Lung (tissue), 11 donors: ENCODE measurements at regions not wholly inside any gene's neighbourhood (a gene's known extent, or its start where the extent isn't known, plus 50 kb on each side); places are given as distances from the start of the nearest gene placed in this dataset.
A peak's percentile ranks its signal among the peaks of the same experiment; 100 is the strongest.

Experiments used
- ATAC-seq: fragments of 200-7000 bp; cut with Tn5 transposase; one replicate; pipeline ENCODE4 v1.9.1; 2020; ENCODE audit warnings: moderate number of reproducible peaks; ENCODE audit not compliant: insufficient read depth, low FRiP score
- DNase-seq, 3 donors: peaks; one replicate each; pipeline ENCODE4 v3.0.0-alpha.2; 2013 to 2017
- H3K27ac ChIP-seq, 2 donors: one replicate each; pipeline ENCODE4 v1.5.1; 2013; ENCODE audit warnings: mild to moderate bottlenecking in 2 of 2, moderate library complexity in 2 of 2, control low read depth in 1 of 2, inconsistent platforms in 1 of 2, low read depth in 1 of 2, low read length in 1 of 2
- H3K27me3 ChIP-seq, 3 donors: one replicate each; pipeline ENCODE4 v1.5.1; 2013; ENCODE audit warnings: low read length in 2 of 3; ENCODE audit not compliant: control insufficient read depth in 3 of 3, insufficient read depth in 3 of 3
- H3K36me3 ChIP-seq, 4 donors: one replicate each; pipeline ENCODE4 v1.5.1; 2013; ENCODE audit warnings: low read length in 4 of 4, mild to moderate bottlenecking in 1 of 4, moderate library complexity in 1 of 4; ENCODE audit not compliant: control insufficient read depth in 4 of 4, insufficient read depth in 4 of 4
- H3K4me1 ChIP-seq, 5 donors: one replicate each; pipeline ENCODE4 v1.5.1; 2013; ENCODE audit warnings: low read length in 5 of 5, mild to moderate bottlenecking in 2 of 5, moderate library complexity in 1 of 5; ENCODE audit not compliant: control insufficient read depth in 5 of 5, insufficient read depth in 5 of 5
- H3K4me3 ChIP-seq: one replicate; pipeline ENCODE4 v1.5.1; 2013; ENCODE audit warnings: mild to moderate bottlenecking, control low read depth, moderate library complexity
- H3K9ac ChIP-seq, 2 donors: one replicate each; pipeline ENCODE4 v1.5.1; 2013; ENCODE audit warnings: low read length in 2 of 2, control low read depth in 1 of 2; ENCODE audit not compliant: insufficient read depth in 1 of 2
- H3K9me3 ChIP-seq, 4 donors: one replicate each; pipeline ENCODE4 v1.5.1; 2013; ENCODE audit warnings: low read length in 3 of 4, mild to moderate bottlenecking in 1 of 4, moderate library complexity in 1 of 4; ENCODE audit not compliant: control insufficient read depth in 4 of 4, insufficient read depth in 3 of 4
- WGBS, 2 donors: extraction: QIAGEN DNeasy Blood & Tissue Kit; methylation state at CpG; one replicate each; pipeline ENCODE4 v1.1.7; 2013; 5-methylcytosine and 5-hydroxymethylcytosine counted together
- TF ChIP-seq, protein P1 (sequence below): IDR thresholded peaks from 2 replicates; pipeline ENCODE4 v1.5.1; 2012; ENCODE audit warnings: mild to moderate bottlenecking; ENCODE audit errors: control extremely low read depth, extremely low read depth
- donor health status: control.
- donor health status: control.
- donor health status: Bipolar disorder and iron deficiency.
- donor health status: healthy.
- donor health status: DM: yes; HTN: yes; CAD: no.

DNA sequence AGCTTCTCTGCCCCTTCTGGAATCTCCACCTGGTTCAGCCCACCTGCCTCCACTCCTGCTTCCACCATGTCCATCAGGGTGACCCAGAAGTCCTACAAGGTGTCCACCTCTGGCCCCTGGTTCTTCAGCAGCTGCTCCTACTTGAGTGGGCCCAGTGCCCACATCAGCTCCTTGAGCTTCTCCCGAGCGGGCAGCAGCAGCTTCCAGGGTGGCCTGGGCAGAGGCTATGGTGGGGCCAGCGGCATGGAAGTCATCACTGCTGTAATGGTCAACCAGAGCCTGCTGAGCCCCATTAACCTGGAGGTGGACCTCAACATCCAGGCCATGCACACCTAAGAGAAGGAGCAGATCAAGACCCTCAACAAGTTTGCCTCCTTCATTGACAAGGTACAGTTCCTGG, 74.4 kb upstream of the ZXDA start:
- no peaks in the 10 kb centered on the region for H3K36me3 ChIP-seq
- no peak overlapping the region for H3K9ac ChIP-seq
- DNase-seq (no peak), ATAC-seq (no peak)
- WGBS, 2 donors: 80 to 93% methylated on average over 3 of the region's 3 CpGs
- no peak overlapping the region for H3K4me3 ChIP-seq
- H3K27ac ChIP-seq: no peak overlapping the region
- H3K27me3 ChIP-seq: no peaks in the 10 kb centered on the region
- H3K9me3 ChIP-seq: peaks cover 0 to 13% (median 4%) of the 10 kb centered on the region in 4 donors
- no peaks in the 10 kb centered on the region for H3K4me1 ChIP-seq
- TF ChIP-seq, protein P1, sequence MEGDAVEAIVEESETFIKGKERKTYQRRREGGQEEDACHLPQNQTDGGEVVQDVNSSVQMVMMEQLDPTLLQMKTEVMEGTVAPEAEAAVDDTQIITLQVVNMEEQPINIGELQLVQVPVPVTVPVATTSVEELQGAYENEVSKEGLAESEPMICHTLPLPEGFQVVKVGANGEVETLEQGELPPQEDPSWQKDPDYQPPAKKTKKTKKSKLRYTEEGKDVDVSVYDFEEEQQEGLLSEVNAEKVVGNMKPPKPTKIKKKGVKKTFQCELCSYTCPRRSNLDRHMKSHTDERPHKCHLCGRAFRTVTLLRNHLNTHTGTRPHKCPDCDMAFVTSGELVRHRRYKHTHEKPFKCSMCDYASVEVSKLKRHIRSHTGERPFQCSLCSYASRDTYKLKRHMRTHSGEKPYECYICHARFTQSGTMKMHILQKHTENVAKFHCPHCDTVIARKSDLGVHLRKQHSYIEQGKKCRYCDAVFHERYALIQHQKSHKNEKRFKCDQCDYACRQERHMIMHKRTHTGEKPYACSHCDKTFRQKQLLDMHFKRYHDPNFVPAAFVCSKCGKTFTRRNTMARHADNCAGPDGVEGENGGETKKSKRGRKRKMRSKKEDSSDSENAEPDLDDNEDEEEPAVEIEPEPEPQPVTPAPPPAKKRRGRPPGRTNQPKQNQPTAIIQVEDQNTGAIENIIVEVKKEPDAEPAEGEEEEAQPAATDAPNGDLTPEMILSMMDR: no peak

DNA sequence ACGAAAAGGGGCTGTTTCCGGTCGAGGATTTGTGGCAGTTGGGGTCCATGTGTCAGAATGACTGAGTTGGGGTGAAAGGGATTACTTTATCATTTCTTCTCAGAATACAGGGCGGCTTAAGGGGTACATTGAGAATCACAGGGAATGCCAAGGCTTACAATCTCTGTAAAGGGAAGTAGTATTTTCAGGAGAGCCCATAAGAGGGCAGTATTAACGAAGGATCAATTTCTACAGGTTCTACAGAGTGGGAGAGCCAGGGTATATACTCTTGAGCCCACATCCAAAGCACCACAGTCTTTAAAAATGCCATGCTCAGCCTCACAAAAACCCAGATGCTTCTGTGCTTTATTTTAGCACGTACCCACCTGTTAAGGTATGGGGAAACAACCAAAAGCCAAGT, 67.7 kb upstream of the ZXDA start:
- 36 to 60% methylated on average over 6 of the region's 6 CpGs for WGBS, 2 donors
- no peak for DNase-seq
- no peaks in the 10 kb centered on the region for H3K9me3 ChIP-seq
- no peak overlapping the region for H3K27ac ChIP-seq
- no peak for ATAC-seq
- H3K4me3 ChIP-seq: no peak overlapping the region
- TF ChIP-seq, protein P1: no peak
- no peak overlapping the region for H3K9ac ChIP-seq
- no peaks in the 10 kb centered on the region for H3K27me3 ChIP-seq
- no peaks in the 10 kb centered on the region for H3K4me1 ChIP-seq
- no peaks in the 10 kb centered on the region for H3K36me3 ChIP-seq

DNA sequence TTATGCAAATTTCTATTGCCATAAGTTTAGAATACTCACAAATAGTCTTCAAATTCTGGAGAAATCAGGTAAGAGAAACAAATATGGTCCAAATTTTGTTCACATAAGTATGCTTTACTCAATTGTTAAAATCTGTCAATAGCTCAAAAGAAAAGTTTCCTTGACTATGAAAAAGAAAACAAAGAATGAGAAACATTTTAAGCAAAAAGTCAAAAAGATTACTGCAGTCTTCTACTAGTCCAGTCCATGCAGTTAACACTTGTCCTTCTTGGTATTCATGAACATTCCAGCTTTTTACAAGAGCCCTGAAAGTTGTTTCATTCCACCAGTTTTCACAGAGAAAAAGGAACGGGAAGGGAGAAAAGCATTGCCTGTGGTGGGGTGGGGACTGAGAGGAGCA, 54.7 kb upstream of the ZXDA start:
- DNase-seq (peak in 1 of 3 donors; percentile 0), ATAC-seq (no peak)
- Histone ChIP-seq H3K4me3 (no peak overlapping the region), H3K27ac (no peak overlapping the region), H3K36me3 (no peaks in the 10 kb centered on the region), H3K9me3 (peaks cover 0 to 10% (median 3%) of the 10 kb centered on the region in 4 donors), H3K4me1 (no peaks in the 10 kb centered on the region), H3K9ac (no peak overlapping the region), H3K27me3 (no peaks in the 10 kb centered on the region)
- TF ChIP-seq, protein P1: no peak
- WGBS, 2 donors: 57 to 89% methylated on average over 1 of the region's 1 CpG
